SK-N-SH treated with all-trans-retinoic acid at 6 μM for 48 hours (cell line): ENCODE measurements at regions not wholly inside any gene's neighbourhood (a gene's known extent, or its start where the extent isn't known, plus 50 kb on each side); places are given as distances from the start of the nearest gene placed in this dataset.

ENCODE experiments used
- OSR1 ChIP-seq: fragments of 250-450 bp; sonication (Bioruptor Pico); IDR thresholded peaks from 2 replicates; pipeline ENCODE4 v1.8.0; 2022; ENCODE audit warnings: moderate library complexity, mild to moderate bottlenecking, inconsistent platforms
- TOX ChIP-seq: fragments of 250-450 bp; sonication (Bioruptor Pico); IDR thresholded peaks from 2 replicates; pipeline ENCODE4 v1.8.0; 2021; ENCODE audit warnings: mild to moderate bottlenecking, moderate library complexity, borderline replicate concordance
- ZFP30 ChIP-seq: fragments of 450-650 bp; formaldehyde crosslinking; IDR thresholded peaks from 2 replicates; pipeline ENCODE4 v1.5.0; 2022; ENCODE audit warnings: mild to moderate bottlenecking, moderate library complexity

DNA sequence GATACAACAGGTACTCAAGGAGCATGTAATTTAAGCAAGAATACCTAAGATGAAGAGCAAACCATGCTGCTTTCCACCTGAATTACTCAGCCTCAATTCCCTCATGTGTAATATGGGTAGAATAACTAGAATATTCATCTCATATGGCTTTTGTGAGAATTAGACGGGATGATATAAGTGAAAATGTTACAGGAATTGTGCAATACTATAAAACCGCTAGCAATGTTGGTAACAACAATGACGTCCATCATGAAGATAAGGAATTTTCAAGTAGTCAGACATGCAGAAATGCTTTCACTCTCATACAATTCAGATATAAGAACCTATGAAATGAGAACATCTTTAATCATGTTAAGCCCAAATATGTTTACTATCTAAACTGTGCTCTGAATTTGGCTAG lies 2106.6 kb upstream of the CELF4 start:
- TF ChIP-seq OSR1 (CRISPR knock-in tag) (no peak), ZFP30 (no peak), TOX (no peak)
